ENCODE measurements at regions not wholly inside any gene's neighbourhood (a gene's known extent, or its start where the extent isn't known, plus 50 kb on each side); places are given as distances from the start of the nearest gene placed in this dataset.
A peak's percentile ranks its signal among the peaks of the same experiment; 100 is the strongest.

GRCh38 chr13:48148454-48148853 lies 53.5 kb upstream of the MED4 start:
- DNase-seq (ENCODE audit: low spot score, unreplicated experiment), result no peak
- Mint-ChIP-seq H3K4me3 (ENCODE audit: low read depth) (no peak overlapping the region), H3K9me3 (ENCODE audit: low read depth) (no peaks in the 10 kb centered on the region), H3K27me3 (no peaks in the 10 kb centered on the region), H3K27ac (peak overlapping the region; percentile 25), H3K4me1 (ENCODE audit: low read depth) (peaks cover 3% of the 10 kb centered on the region), H3K36me3 (ENCODE audit: insufficient read depth) (no peaks in the 10 kb centered on the region)
- no peak for TF ChIP-seq CTCF (IDR thresholded peaks at IDR 0.05; ENCODE audit: unreplicated experiment)

- TF ChIP-seq CTCF (IDR thresholded peaks at IDR 0.05; ENCODE audit: unreplicated experiment), result no peak
- H3K27ac Mint-ChIP-seq, result no peak overlapping the region
- no peak for DNase-seq (ENCODE audit: low spot score, unreplicated experiment)
These were observed 51.7 kb upstream of the MED4 start for GRCh38 chr13:48146636-48147035.

GRCh38 chr13:48146122-48146521 lies 51.2 kb upstream of the MED4 start:
- Mint-ChIP-seq H3K4me3 (ENCODE audit: low read depth) (no peak overlapping the region), H3K9me3 (ENCODE audit: low read depth) (peaks cover 5% of the 10 kb centered on the region), H3K36me3 (ENCODE audit: insufficient read depth) (no peaks in the 10 kb centered on the region), H3K27me3 (no peaks in the 10 kb centered on the region), H3K27ac (no peak overlapping the region), H3K4me1 (ENCODE audit: low read depth) (no peaks in the 10 kb centered on the region)
- DNase-seq (ENCODE audit: low spot score, unreplicated experiment), result no peak
- TF ChIP-seq CTCF (IDR thresholded peaks at IDR 0.05; ENCODE audit: unreplicated experiment), result no peak

More at GRCh38 chr13:48146636-48147035, 51.7 kb upstream of the MED4 start:
- Mint-ChIP-seq H3K27me3 (no peaks in the 10 kb centered on the region), H3K36me3 (ENCODE audit: insufficient read depth) (no peaks in the 10 kb centered on the region), H3K9me3 (ENCODE audit: low read depth) (peaks cover 5% of the 10 kb centered on the region), H3K4me3 (ENCODE audit: low read depth) (no peak overlapping the region), H3K4me1 (ENCODE audit: low read depth) (no peaks in the 10 kb centered on the region)
